CD4-positive, alpha-beta T cell (primary cell): ENCODE measurements at regions not wholly inside any gene's neighbourhood (a gene's known extent, or its start where the extent isn't known, plus 50 kb on each side); places are given as distances from the start of the nearest gene placed in this dataset.

Experiments used
- ATAC-seq: fragments of 200-7000 bp; cut with Tn5 transposase; one replicate; pipeline ENCODE4 v1.10.0; 2022; ENCODE audit warnings: mild to moderate bottlenecking; ENCODE audit not compliant: poor library complexity
- CTCF ChIA-PET: fragments of 350-600 bp; sonication (Branson Sonifier 250); formaldehyde crosslinking; loops from one replicate; lab custom pipeline; 2021; ENCODE audit warnings: antibody characterized with exemption, inconsistent platforms; lab: Charles Lee
- POLR2A ChIA-PET: fragments of 350-600 bp; sonication (Branson Sonifier 250); formaldehyde crosslinking; loops from one replicate; lab custom pipeline; 2021; ENCODE audit warnings: antibody characterized with exemption, inconsistent platforms; lab: Charles Lee
- DNase-seq, 14 experiments: peaks; one replicate each; pipeline ENCODE4 v3.0.0-alpha.2; 2013 to 2020; ENCODE audit warnings: mixed read lengths in 2 of 14
- H3K27ac ChIP-seq, 2 donors: one replicate each; pipeline versions ENCODE4 v1.5.1 to v1.7.0; 2013; ENCODE audit warnings: low read length in 2 of 2, low read depth in 1 of 2, mild to moderate bottlenecking in 1 of 2
- H3K27me3 ChIP-seq, 2 experiments: 1 replicate in 1 of 2; 2 replicates in 1 of 2; pipeline versions ENCODE4 v1.6.1 to v1.7.0; 2013; ENCODE audit warnings: low read length in 2 of 2, control low read depth in 1 of 2, mild to moderate bottlenecking in 1 of 2, moderate library complexity in 1 of 2; ENCODE audit not compliant: insufficient read depth in 2 of 2, control insufficient read depth in 1 of 2
- H3K36me3 ChIP-seq: one replicate; pipeline ENCODE4 v1.6.1; 2013; ENCODE audit warnings: low read length, control low read depth; ENCODE audit not compliant: insufficient read depth
- H3K4me1 ChIP-seq: one replicate; pipeline ENCODE4 v1.6.1; 2013; ENCODE audit warnings: low read length, control low read depth; ENCODE audit not compliant: insufficient read depth
- H3K4me3 ChIP-seq: one replicate; pipeline ENCODE4 v1.5.1; 2013; ENCODE audit warnings: mild to moderate bottlenecking, low read length, moderate library complexity
- H3K9me3 ChIP-seq, 2 experiments: 1 replicate in 1 of 2; 2 replicates in 1 of 2; pipeline versions ENCODE4 v1.6.1 to v1.7.0; 2013; ENCODE audit warnings: low read length in 2 of 2, mild to moderate bottlenecking in 2 of 2, control low read depth in 1 of 2, moderate library complexity in 1 of 2; ENCODE audit not compliant: control insufficient read depth in 1 of 2, insufficient read depth in 1 of 2
- H3K27ac Mint-ChIP-seq: one replicate; pipeline ENCODE4 v1.8.0; 2020; ENCODE audit warnings: mixed read lengths
- H3K27me3 Mint-ChIP-seq: one replicate; pipeline ENCODE4 v1.8.0; 2021; ENCODE audit warnings: mixed read lengths
- H3K36me3 Mint-ChIP-seq: one replicate; pipeline ENCODE4 v1.8.0; 2021; ENCODE audit warnings: low read depth, mixed read lengths
- H3K4me1 Mint-ChIP-seq: one replicate; pipeline ENCODE4 v1.8.0; 2021; ENCODE audit warnings: low read depth, mixed read lengths
- H3K4me3 Mint-ChIP-seq: one replicate; pipeline ENCODE4 v1.8.0; 2020; ENCODE audit warnings: mild to moderate bottlenecking, mixed read lengths
- H3K9me3 Mint-ChIP-seq: one replicate; pipeline ENCODE4 v1.8.0; 2020; ENCODE audit warnings: mixed read lengths
- intact Hi-C, 2 experiments: fragments of 100-400 bp; cut with DNase I in 1 of 2; cut with micrococcal nuclease in 1 of 2; formaldehyde crosslinking; loops; one replicate each; pipeline versions ENCODE4 v1.15.1 to v1.9.0; 2023 to 2025; cut with DNase I, micrococcal nuclease
- TF ChIP-seq, protein P1 (sequence below): fragments of 200-600 bp; IDR thresholded peaks from one replicate; pipeline ENCODE4 v1.8.0; 2022; ENCODE audit warnings: antibody characterized with exemption, mild to moderate bottlenecking

GRCh38 chr21:19565587-19565986, 1162.0 kb upstream of the TMPRSS15 start:
- no peak for ATAC-seq
- intact Hi-C loops, result no loop called here

GRCh38 chr21:19566975-19567374, 1163.4 kb upstream of the TMPRSS15 start:
- no peak for DNase-seq
- H3K9me3 ChIP-seq, result peaks cover 0 to 8% of the 10 kb centered on the region in 2 experiments
- H3K27ac Mint-ChIP-seq, result no peak overlapping the region
- TF ChIP-seq, protein P1, sequence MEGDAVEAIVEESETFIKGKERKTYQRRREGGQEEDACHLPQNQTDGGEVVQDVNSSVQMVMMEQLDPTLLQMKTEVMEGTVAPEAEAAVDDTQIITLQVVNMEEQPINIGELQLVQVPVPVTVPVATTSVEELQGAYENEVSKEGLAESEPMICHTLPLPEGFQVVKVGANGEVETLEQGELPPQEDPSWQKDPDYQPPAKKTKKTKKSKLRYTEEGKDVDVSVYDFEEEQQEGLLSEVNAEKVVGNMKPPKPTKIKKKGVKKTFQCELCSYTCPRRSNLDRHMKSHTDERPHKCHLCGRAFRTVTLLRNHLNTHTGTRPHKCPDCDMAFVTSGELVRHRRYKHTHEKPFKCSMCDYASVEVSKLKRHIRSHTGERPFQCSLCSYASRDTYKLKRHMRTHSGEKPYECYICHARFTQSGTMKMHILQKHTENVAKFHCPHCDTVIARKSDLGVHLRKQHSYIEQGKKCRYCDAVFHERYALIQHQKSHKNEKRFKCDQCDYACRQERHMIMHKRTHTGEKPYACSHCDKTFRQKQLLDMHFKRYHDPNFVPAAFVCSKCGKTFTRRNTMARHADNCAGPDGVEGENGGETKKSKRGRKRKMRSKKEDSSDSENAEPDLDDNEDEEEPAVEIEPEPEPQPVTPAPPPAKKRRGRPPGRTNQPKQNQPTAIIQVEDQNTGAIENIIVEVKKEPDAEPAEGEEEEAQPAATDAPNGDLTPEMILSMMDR, result no peak
- H3K27ac ChIP-seq, result no peak overlapping the region
- no peaks in the 10 kb centered on the region for H3K36me3 Mint-ChIP-seq
- no peaks in the 10 kb centered on the region for H3K27me3 Mint-ChIP-seq
- no peaks in the 10 kb centered on the region for H3K36me3 ChIP-seq
- POLR2A ChIA-PET, result no interaction called here
- peaks cover 7% of the 10 kb centered on the region for H3K9me3 Mint-ChIP-seq
- no peak overlapping the region for H3K4me3 ChIP-seq
- H3K4me1 ChIP-seq, result no peaks in the 10 kb centered on the region
- intact Hi-C loops, result no loop called here
- ATAC-seq, result no peak
- no peaks in the 10 kb centered on the region for H3K4me1 Mint-ChIP-seq
- H3K27me3 ChIP-seq, result no peaks in the 10 kb centered on the region
- CTCF ChIA-PET, result no interaction called here
- H3K4me3 Mint-ChIP-seq, result no peak overlapping the region

More at GRCh38 chr21:19565587-19565986, 1162.0 kb upstream of the TMPRSS15 start:
- Mint-ChIP-seq H3K36me3 (no peaks in the 10 kb centered on the region), H3K27me3 (no peaks in the 10 kb centered on the region), H3K27ac (no peak overlapping the region), H3K4me3 (no peak overlapping the region), H3K9me3 (peaks cover 7% of the 10 kb centered on the region), H3K4me1 (no peaks in the 10 kb centered on the region)
- POLR2A ChIA-PET, result no interaction called here
- no peaks in the 10 kb centered on the region for H3K4me1 ChIP-seq
- H3K9me3 ChIP-seq, result peaks cover 5 to 8% of the 10 kb centered on the region in 2 experiments
- H3K27me3 ChIP-seq, result no peaks in the 10 kb centered on the region
- H3K27ac ChIP-seq, result no peak overlapping the region
- H3K36me3 ChIP-seq, result no peaks in the 10 kb centered on the region
- TF ChIP-seq, protein P1, result no peak
- CTCF ChIA-PET, result no interaction called here
- no peak overlapping the region for H3K4me3 ChIP-seq
- no peak for DNase-seq

GRCh38 chr21:19577381-19577780, 1173.8 kb upstream of the TMPRSS15 start:
- H3K27ac Mint-ChIP-seq, result no peak overlapping the region
- no peak for ATAC-seq
- no peaks in the 10 kb centered on the region for H3K9me3 Mint-ChIP-seq
- Histone ChIP-seq H3K27ac (no peak overlapping the region), H3K4me1 (no peaks in the 10 kb centered on the region), H3K27me3 (no peaks in the 10 kb centered on the region), H3K9me3 (peaks cover 0 to 6% of the 10 kb centered on the region in 2 experiments), H3K4me3 (no peak overlapping the region), H3K36me3 (no peaks in the 10 kb centered on the region)
- TF ChIP-seq, protein P1, result no peak
- intact Hi-C loops, result no loop called here
- POLR2A ChIA-PET, result no interaction called here
- H3K4me1 Mint-ChIP-seq, result no peaks in the 10 kb centered on the region
- H3K36me3 Mint-ChIP-seq, result no peaks in the 10 kb centered on the region
- CTCF ChIA-PET, result no interaction called here
- no peak for DNase-seq
- H3K4me3 Mint-ChIP-seq, result no peak overlapping the region
- H3K27me3 Mint-ChIP-seq, result no peaks in the 10 kb centered on the region
